ENCODE measurements at regions not wholly inside any gene's neighbourhood (a gene's known extent, or its start where the extent isn't known, plus 50 kb on each side); places are given as distances from the start of the nearest gene placed in this dataset.
"Not testable (repeated sequence)": the region's sequence is repeated elsewhere in the genome, so short reads cannot be mapped to it uniquely, and the experiment has no call there.

GRCh38 chr20:22729180-22729579, 144.8 kb upstream of the FOXA2 start:
- H3K27me3 ChIP-seq (replicated peaks in 2 of 5; ENCODE audit: control insufficient read depth in 4 of 5, insufficient read depth in 5 of 5, low read length in 4 of 5) = no peaks in the 10 kb centered on the region
- CTCF ChIA-PET = interaction anchor here (1.3 to 1.5 kb wide), 2 partner anchors 20 to 39 kb away, joined by 3 to 4 read pairs; no protein-coding TSS in a partner anchor
- peaks cover 0 to 13% (median 0%) of the 10 kb centered on the region in 4 experiments for H3K4me1 ChIP-seq (ENCODE audit: control extremely low read depth in 1 of 4, control insufficient read depth in 4 of 4, insufficient read depth in 4 of 4, low read length in 3 of 4)
- DNase-seq = peak in 1 of 3 donors; percentile 11
- POLR2A ChIA-PET = no interaction called here
- no peak overlapping the region for H3K27ac ChIP-seq (ENCODE audit: insufficient read depth in 1 of 2, low read depth in 1 of 2, low read length in 2 of 2, poor library complexity in 1 of 2, severe bottlenecking in 2 of 2)
- peaks cover 0 to 1% (median 0%) of the 10 kb centered on the region in 5 experiments for H3K9me3 ChIP-seq (ENCODE audit: control extremely low read depth in 1 of 5, control insufficient read depth in 4 of 5, insufficient read depth in 2 of 5, low read depth in 1 of 5, low read length in 4 of 5)
- H3K36me3 ChIP-seq (ENCODE audit: control insufficient read depth in 4 of 4, insufficient read depth in 4 of 4, low read length in 3 of 4) = no peaks in the 10 kb centered on the region
- no peak overlapping the region for H3K4me3 ChIP-seq (ENCODE audit: control insufficient read depth in 1 of 7, extremely low read depth in 1 of 7, insufficient read depth in 4 of 7, low read depth in 2 of 7, low read length in 6 of 7)

- 96% methylated on average over 8 of the region's 8 CpGs for WGBS (ENCODE audit: insufficient coverage)
Measured at GRCh38 chr20:22729616-22730236, 145.4 kb upstream of the FOXA2 start.

GRCh38 chr20:22732751-22733150, 148.4 kb upstream of the FOXA2 start:
- POLR2A ChIA-PET = no interaction called here
- CTCF ChIA-PET = interaction anchor here (1.3 kb wide), 1 partner anchor 35 kb away, joined by 3 read pairs; no protein-coding TSS in a partner anchor
- 100% methylated on average over 4 of the region's 4 CpGs for WGBS (ENCODE audit: insufficient coverage)
- Histone ChIP-seq H3K27ac (ENCODE audit: insufficient read depth in 1 of 2, low read depth in 1 of 2, low read length in 2 of 2, poor library complexity in 1 of 2, severe bottlenecking in 2 of 2) (no peak overlapping the region), H3K36me3 (ENCODE audit: control insufficient read depth in 4 of 4, insufficient read depth in 4 of 4, low read length in 3 of 4) (no peaks in the 10 kb centered on the region), H3K27me3 (replicated peaks in 2 of 5; ENCODE audit: control insufficient read depth in 4 of 5, insufficient read depth in 5 of 5, low read length in 4 of 5) (no peaks in the 10 kb centered on the region), H3K9me3 (ENCODE audit: control extremely low read depth in 1 of 5, control insufficient read depth in 4 of 5, insufficient read depth in 2 of 5, low read depth in 1 of 5, low read length in 4 of 5) (peaks cover 0 to 1% (median 0%) of the 10 kb centered on the region in 5 experiments), H3K4me3 (ENCODE audit: control insufficient read depth in 1 of 7, extremely low read depth in 1 of 7, insufficient read depth in 4 of 7, low read depth in 2 of 7, low read length in 6 of 7) (no peak overlapping the region), H3K4me1 (ENCODE audit: control extremely low read depth in 1 of 4, control insufficient read depth in 4 of 4, insufficient read depth in 4 of 4, low read length in 3 of 4) (peaks cover 0 to 13% (median 0%) of the 10 kb centered on the region in 4 experiments)
- DNase-seq = no peak

More at GRCh38 chr20:22729616-22730236, 145.4 kb upstream of the FOXA2 start:
- Histone ChIP-seq H3K27me3 (replicated peaks in 2 of 5; ENCODE audit: control insufficient read depth in 4 of 5, insufficient read depth in 5 of 5, low read length in 4 of 5) (no peaks in the 10 kb centered on the region), H3K9me3 (ENCODE audit: control extremely low read depth in 1 of 5, control insufficient read depth in 4 of 5, insufficient read depth in 2 of 5, low read depth in 1 of 5, low read length in 4 of 5) (peaks cover 0 to 1% (median 0%) of the 10 kb centered on the region in 5 experiments), H3K4me3 (ENCODE audit: control insufficient read depth in 1 of 7, extremely low read depth in 1 of 7, insufficient read depth in 4 of 7, low read depth in 2 of 7, low read length in 6 of 7) (no peak overlapping the region), H3K36me3 (ENCODE audit: control insufficient read depth in 4 of 4, insufficient read depth in 4 of 4, low read length in 3 of 4) (no peaks in the 10 kb centered on the region), H3K27ac (ENCODE audit: insufficient read depth in 1 of 2, low read depth in 1 of 2, low read length in 2 of 2, poor library complexity in 1 of 2, severe bottlenecking in 2 of 2) (no peak overlapping the region), H3K4me1 (ENCODE audit: control extremely low read depth in 1 of 4, control insufficient read depth in 4 of 4, insufficient read depth in 4 of 4, low read length in 3 of 4) (peaks cover 0 to 13% (median 0%) of the 10 kb centered on the region in 4 experiments)
- POLR2A ChIA-PET = no interaction called here
- CTCF ChIA-PET = interaction anchor here (1.3 kb wide), 3 partner anchors 13 to 611 kb away, joined by 4 read pairs; no protein-coding TSS in a partner anchor
- no peak for DNase-seq

- H3K27me3 ChIP-seq (replicated peaks in 2 of 5; ENCODE audit: control insufficient read depth in 4 of 5, insufficient read depth in 5 of 5, low read length in 4 of 5); POLR2A ChIA-PET; H3K4me3 ChIP-seq (ENCODE audit: control insufficient read depth in 1 of 7, extremely low read depth in 1 of 7, insufficient read depth in 4 of 7, low read depth in 2 of 7, low read length in 6 of 7); H3K4me1 ChIP-seq (ENCODE audit: control extremely low read depth in 1 of 4, control insufficient read depth in 4 of 4, insufficient read depth in 4 of 4, low read length in 3 of 4); H3K27ac ChIP-seq (ENCODE audit: insufficient read depth in 1 of 2, low read depth in 1 of 2, low read length in 2 of 2, poor library complexity in 1 of 2, severe bottlenecking in 2 of 2); H3K9me3 ChIP-seq (ENCODE audit: control extremely low read depth in 1 of 5, control insufficient read depth in 4 of 5, insufficient read depth in 2 of 5, low read depth in 1 of 5, low read length in 4 of 5); H3K36me3 ChIP-seq (ENCODE audit: control insufficient read depth in 4 of 4, insufficient read depth in 4 of 4, low read length in 3 of 4): not testable (repeated sequence)
- CTCF ChIA-PET = interaction anchor here (0.7 to 1.8 kb wide), 4 partner anchors 16 to 606 kb away, joined by 3 to 4 read pairs (median 4); no protein-coding TSS in a partner anchor
- DNase-seq = peak in 1 of 3 donors; percentile 4
- WGBS (ENCODE audit: insufficient coverage) = 87% methylated on average over 7 of the region's 9 CpGs
Measured at GRCh38 chr20:22734946-22735647, 150.7 kb upstream of the FOXA2 start.

- WGBS (ENCODE audit: insufficient coverage) = 100% methylated on average over 1 of the region's 2 CpGs
- Histone ChIP-seq H3K27me3 (replicated peaks in 2 of 5; ENCODE audit: control insufficient read depth in 4 of 5, insufficient read depth in 5 of 5, low read length in 4 of 5) (no peaks in the 10 kb centered on the region), H3K27ac (ENCODE audit: insufficient read depth in 1 of 2, low read depth in 1 of 2, low read length in 2 of 2, poor library complexity in 1 of 2, severe bottlenecking in 2 of 2) (no peak overlapping the region), H3K4me1 (ENCODE audit: control extremely low read depth in 1 of 4, control insufficient read depth in 4 of 4, insufficient read depth in 4 of 4, low read length in 3 of 4) (no peaks in the 10 kb centered on the region), H3K4me3 (ENCODE audit: control insufficient read depth in 1 of 7, extremely low read depth in 1 of 7, insufficient read depth in 4 of 7, low read depth in 2 of 7, low read length in 6 of 7) (no peak overlapping the region), H3K9me3 (ENCODE audit: control extremely low read depth in 1 of 5, control insufficient read depth in 4 of 5, insufficient read depth in 2 of 5, low read depth in 1 of 5, low read length in 4 of 5) (no peaks in the 10 kb centered on the region), H3K36me3 (ENCODE audit: control insufficient read depth in 4 of 4, insufficient read depth in 4 of 4, low read length in 3 of 4) (no peaks in the 10 kb centered on the region)
- ChIA-PET CTCF (interaction anchor here (1.2 kb wide), 1 partner anchor 18 kb away, joined by 3 read pairs; no protein-coding TSS in a partner anchor), POLR2A (no interaction called here)
- DNase-seq = no peak
Measured at GRCh38 chr20:22740829-22741228, 156.5 kb upstream of the FOXA2 start.

- H3K27me3 ChIP-seq (replicated peaks in 2 of 5; ENCODE audit: control insufficient read depth in 4 of 5, insufficient read depth in 5 of 5, low read length in 4 of 5) = no peaks in the 10 kb centered on the region
- ChIA-PET CTCF (no interaction called here), POLR2A (interaction anchor here (0.6 kb wide), 1 partner anchor 12 kb away, joined by 3 read pairs; no protein-coding TSS in a partner anchor)
- H3K4me3 ChIP-seq (ENCODE audit: control insufficient read depth in 1 of 7, extremely low read depth in 1 of 7, insufficient read depth in 4 of 7, low read depth in 2 of 7, low read length in 6 of 7) = no peak overlapping the region
- peaks cover 0 to 6% (median 2%) of the 10 kb centered on the region in 5 experiments for H3K9me3 ChIP-seq (ENCODE audit: control extremely low read depth in 1 of 5, control insufficient read depth in 4 of 5, insufficient read depth in 2 of 5, low read depth in 1 of 5, low read length in 4 of 5)
- no peaks in the 10 kb centered on the region for H3K36me3 ChIP-seq (ENCODE audit: control insufficient read depth in 4 of 4, insufficient read depth in 4 of 4, low read length in 3 of 4)
- no CpG with 5 or more reads among the region's 2 CpGs for WGBS (ENCODE audit: insufficient coverage)
- no peak overlapping the region for H3K27ac ChIP-seq (ENCODE audit: insufficient read depth in 1 of 2, low read depth in 1 of 2, low read length in 2 of 2, poor library complexity in 1 of 2, severe bottlenecking in 2 of 2)
- no peak for DNase-seq
- no peaks in the 10 kb centered on the region for H3K4me1 ChIP-seq (ENCODE audit: control extremely low read depth in 1 of 4, control insufficient read depth in 4 of 4, insufficient read depth in 4 of 4, low read length in 3 of 4)
Measured at GRCh38 chr20:22744341-22745193, 160.2 kb upstream of the FOXA2 start.

All from common myeloid progenitor, CD34-positive (primary cell).